ENCODE measurements at regions not wholly inside any gene's neighbourhood (a gene's known extent, or its start where the extent isn't known, plus 50 kb on each side); places are given as distances from the start of the nearest gene placed in this dataset.
"Not testable (repeated sequence)": the region's sequence is repeated elsewhere in the genome, so short reads cannot be mapped to it uniquely, and the experiment has no call there.

DNA sequence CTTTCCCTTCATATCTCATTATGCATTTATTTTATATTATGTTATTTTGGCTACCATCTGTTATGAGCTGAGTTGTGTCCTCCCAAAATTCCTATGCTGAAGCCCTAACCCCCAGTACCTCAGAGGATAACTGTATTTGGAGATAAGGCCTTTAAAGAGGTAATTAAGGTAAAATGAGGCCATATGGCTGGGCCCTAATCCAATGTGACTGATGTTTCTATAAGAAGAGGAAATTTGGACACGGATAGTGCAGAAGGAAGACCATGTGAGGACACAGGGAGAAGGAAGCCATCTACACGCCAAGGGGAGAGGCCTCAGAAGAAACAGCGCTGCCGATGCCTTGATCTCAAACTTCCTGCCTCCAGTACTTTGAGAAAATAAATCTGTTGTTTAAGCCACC is 557.7 kb upstream of the CDH5 start:
- TF ChIP-seq, protein P1, sequence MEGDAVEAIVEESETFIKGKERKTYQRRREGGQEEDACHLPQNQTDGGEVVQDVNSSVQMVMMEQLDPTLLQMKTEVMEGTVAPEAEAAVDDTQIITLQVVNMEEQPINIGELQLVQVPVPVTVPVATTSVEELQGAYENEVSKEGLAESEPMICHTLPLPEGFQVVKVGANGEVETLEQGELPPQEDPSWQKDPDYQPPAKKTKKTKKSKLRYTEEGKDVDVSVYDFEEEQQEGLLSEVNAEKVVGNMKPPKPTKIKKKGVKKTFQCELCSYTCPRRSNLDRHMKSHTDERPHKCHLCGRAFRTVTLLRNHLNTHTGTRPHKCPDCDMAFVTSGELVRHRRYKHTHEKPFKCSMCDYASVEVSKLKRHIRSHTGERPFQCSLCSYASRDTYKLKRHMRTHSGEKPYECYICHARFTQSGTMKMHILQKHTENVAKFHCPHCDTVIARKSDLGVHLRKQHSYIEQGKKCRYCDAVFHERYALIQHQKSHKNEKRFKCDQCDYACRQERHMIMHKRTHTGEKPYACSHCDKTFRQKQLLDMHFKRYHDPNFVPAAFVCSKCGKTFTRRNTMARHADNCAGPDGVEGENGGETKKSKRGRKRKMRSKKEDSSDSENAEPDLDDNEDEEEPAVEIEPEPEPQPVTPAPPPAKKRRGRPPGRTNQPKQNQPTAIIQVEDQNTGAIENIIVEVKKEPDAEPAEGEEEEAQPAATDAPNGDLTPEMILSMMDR (conservative IDR thresholded peaks at IDR 0.05; ENCODE audit: low read depth, low read length): no peak
- DNase-seq (ENCODE audit: low read depth): no peak

DNA sequence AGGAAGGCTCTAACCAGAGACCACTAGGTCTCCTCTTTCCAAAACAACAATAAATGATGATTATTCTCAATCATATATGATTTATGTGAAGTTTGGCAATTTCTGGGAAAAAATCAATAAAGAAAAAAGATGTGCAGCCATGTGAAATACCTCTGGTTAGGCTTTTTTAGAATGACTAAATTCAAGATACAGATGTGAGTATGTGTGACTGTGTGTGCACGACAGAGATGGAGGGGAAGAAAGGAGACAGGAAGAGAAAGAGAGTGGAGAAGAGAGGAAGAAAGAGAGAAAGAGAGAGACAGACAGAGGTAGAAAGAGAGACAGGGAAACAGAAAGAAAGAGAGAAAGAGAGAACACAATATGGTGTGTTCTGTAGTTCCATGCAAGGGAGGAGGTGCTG is 558.6 kb upstream of the CDH5 start:
- H3K4me3 ChIP-seq (ENCODE audit: low read depth, low read length): no peak overlapping the region
- DNase-seq (ENCODE audit: low read depth): no peak
- TF ChIP-seq, protein P1 (conservative IDR thresholded peaks at IDR 0.05; ENCODE audit: low read depth, low read length): no peak

More for the DNA sequence above, 557.7 kb upstream of the CDH5 start:
- H3K4me3 ChIP-seq (ENCODE audit: low read depth, low read length): no peak overlapping the region

DNA sequence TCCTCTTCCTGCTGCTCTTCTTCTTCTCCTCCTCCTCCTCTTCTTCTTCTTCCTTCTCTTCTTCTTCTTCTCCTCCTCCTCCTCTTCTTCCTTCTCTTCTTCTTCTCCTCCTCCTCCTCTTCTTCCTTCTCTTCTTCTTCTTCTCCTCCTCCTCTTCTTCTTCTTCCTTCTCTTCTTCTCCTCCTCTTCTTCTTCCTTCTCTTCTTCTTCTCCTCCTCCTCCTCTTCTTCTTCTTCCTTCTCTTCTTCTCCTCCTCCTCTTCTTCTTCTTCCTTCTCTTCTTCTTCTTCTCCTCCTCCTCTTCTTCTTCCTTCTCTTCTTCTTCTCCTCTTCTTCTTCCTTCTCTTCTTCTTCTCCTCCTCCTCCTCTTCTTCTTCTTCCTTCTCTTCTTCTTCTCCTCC is 560.8 kb upstream of the CDH5 start:
- not testable (repeated sequence) for H3K4me3 ChIP-seq (ENCODE audit: low read depth, low read length); DNase-seq (ENCODE audit: low read depth)

- TF ChIP-seq, protein P1 (conservative IDR thresholded peaks at IDR 0.05; ENCODE audit: low read depth, low read length): no peak
- no peak for DNase-seq (ENCODE audit: low read depth)
Measured at GRCh38 chr16:65796481-65796880, 570.0 kb upstream of the CDH5 start.

GRCh38 chr16:65794973-65795372 is 571.5 kb upstream of the CDH5 start:
- no peak for DNase-seq (ENCODE audit: low read depth)
- no peak overlapping the region for H3K4me3 ChIP-seq (ENCODE audit: low read depth, low read length)
- TF ChIP-seq, protein P1 (conservative IDR thresholded peaks at IDR 0.05; ENCODE audit: low read depth, low read length): no peak

More at GRCh38 chr16:65796481-65796880, 570.0 kb upstream of the CDH5 start:
- H3K4me3 ChIP-seq (ENCODE audit: low read depth, low read length): no peak overlapping the region

GRCh38 chr16:65793781-65794180 is 572.7 kb upstream of the CDH5 start:
- DNase-seq (ENCODE audit: low read depth): no peak
- TF ChIP-seq, protein P1 (conservative IDR thresholded peaks at IDR 0.05; ENCODE audit: low read depth, low read length): no peak
- H3K4me3 ChIP-seq (ENCODE audit: low read depth, low read length): no peak overlapping the region

- no peak overlapping the region for H3K4me3 ChIP-seq (ENCODE audit: low read depth, low read length)
- TF ChIP-seq, protein P1 (conservative IDR thresholded peaks at IDR 0.05; ENCODE audit: low read depth, low read length): no peak
- DNase-seq (ENCODE audit: low read depth): no peak
Measured at GRCh38 chr16:65790768-65791167, 575.7 kb upstream of the CDH5 start.
